SK-N-SH (cell line): ENCODE measurements at regions not wholly inside any gene's neighbourhood (a gene's known extent, or its start where the extent isn't known, plus 50 kb on each side); places are given as distances from the start of the nearest gene placed in this dataset.

ENCODE experiments used
- CTCF ChIP-seq: fragments of 200-600 bp; sonication (generic); IDR thresholded peaks from 2 replicates; pipeline ENCODE4 v1.6.1; 2017; ENCODE audit warnings: antibody characterized with exemption, mild to moderate bottlenecking, moderate library complexity
- NFIC ChIP-seq: IDR thresholded peaks from 2 replicates; pipeline ENCODE4 v1.4.0; 2012; ENCODE audit warnings: borderline replicate concordance
- SIN3A ChIP-seq: IDR thresholded peaks from 2 replicates; pipeline ENCODE4 v1.6.1; 2012; ENCODE audit warnings: low read depth, mild to moderate bottlenecking, low read length, moderate library complexity, borderline replicate concordance
- TAF1 ChIP-seq: IDR thresholded peaks from 2 replicates; pipeline ENCODE4 v1.6.1; 2012; ENCODE audit warnings: low read depth, mild to moderate bottlenecking, low read length, moderate library complexity, borderline replicate concordance
- USF2 ChIP-seq: fragments of 150-350 bp; IDR thresholded peaks from 2 replicates; pipeline ENCODE4 v1.6.1; 2017; ENCODE audit warnings: antibody characterized with exemption, low read length, low read depth, borderline replicate concordance

GRCh38 chr5:117246424-117246823, 671.8 kb upstream of the SEMA6A start:
- TF ChIP-seq TAF1 (no peak), SIN3A (no peak), NFIC (no peak), CTCF (no peak), USF2 (no peak)
